ENCODE measurements at regions not wholly inside any gene's neighbourhood (a gene's known extent, or its start where the extent isn't known, plus 50 kb on each side); places are given as distances from the start of the nearest gene placed in this dataset.

- DNase-seq, result no peak
- no peaks in the 10 kb centered on the region for H3K9me3 ChIP-seq
- no peak overlapping the region for H3K27ac ChIP-seq
- no peak overlapping the region for H3K4me3 ChIP-seq
- intact Hi-C loops (cut with DNase I; ENCODE audit: low total_unique reads), result no loop called here
- no peak for TF ChIP-seq CTCF (IDR thresholded peaks at IDR 0.05)
- no peak for TF ChIP-seq POLR2A (IDR thresholded peaks at IDR 0.05)
- H3K36me3 ChIP-seq (ENCODE audit: low read depth, missing control alignments), result no peaks in the 10 kb centered on the region
- WGBS, 2 donors, result 72 to 91% methylated on average over 3 of the region's 3 CpGs
- no peaks in the 10 kb centered on the region for H3K4me1 ChIP-seq
- H3K27me3 ChIP-seq, result no peaks in the 10 kb centered on the region
Measured at GRCh38 chr13:106178816-106179215, 356.6 kb downstream of the EFNB2 start.

- Histone ChIP-seq H3K36me3 (ENCODE audit: low read depth, missing control alignments) (no peaks in the 10 kb centered on the region), H3K4me3 (no peak overlapping the region), H3K9me3 (no peaks in the 10 kb centered on the region), H3K27ac (no peak overlapping the region), H3K27me3 (no peaks in the 10 kb centered on the region), H3K4me1 (no peaks in the 10 kb centered on the region)
- intact Hi-C loops (cut with DNase I; ENCODE audit: low total_unique reads), result no loop called here
- 74 to 89% methylated on average over 5 of the region's 5 CpGs for WGBS, 2 donors
- no peak for DNase-seq
- TF ChIP-seq CTCF (IDR thresholded peaks at IDR 0.05) (no peak), POLR2A (IDR thresholded peaks at IDR 0.05) (no peak)
Measured at GRCh38 chr13:106177146-106177545, 358.3 kb downstream of the EFNB2 start.

- Histone ChIP-seq H3K9me3 (no peaks in the 10 kb centered on the region), H3K36me3 (ENCODE audit: low read depth, missing control alignments) (no peaks in the 10 kb centered on the region), H3K27ac (no peak overlapping the region), H3K4me1 (no peaks in the 10 kb centered on the region), H3K27me3 (no peaks in the 10 kb centered on the region), H3K4me3 (no peak overlapping the region)
- intact Hi-C loops (cut with DNase I; ENCODE audit: low total_unique reads), result no loop called here
- 76% methylated on average over 4 of the region's 4 CpGs for WGBS, 2 donors
- TF ChIP-seq CTCF (IDR thresholded peaks at IDR 0.05), result no peak
- TF ChIP-seq POLR2A (IDR thresholded peaks at IDR 0.05), result no peak
- no peak for DNase-seq
Measured at GRCh38 chr13:106176117-106176516, 359.3 kb downstream of the EFNB2 start.

- TF ChIP-seq POLR2A (IDR thresholded peaks at IDR 0.05) (no peak), CTCF (IDR thresholded peaks at IDR 0.05) (no peak)
- no peaks in the 10 kb centered on the region for H3K9me3 ChIP-seq
- intact Hi-C loops (cut with DNase I; ENCODE audit: low total_unique reads), result no loop called here
Measured at GRCh38 chr13:106173891-106174610, 361.4 kb downstream of the EFNB2 start.

GRCh38 chr13:106173346-106173745, 362.1 kb downstream of the EFNB2 start:
- TF ChIP-seq POLR2A (IDR thresholded peaks at IDR 0.05) (no peak), CTCF (IDR thresholded peaks at IDR 0.05) (no peak)
- Histone ChIP-seq H3K9me3 (no peaks in the 10 kb centered on the region), H3K4me1 (no peaks in the 10 kb centered on the region), H3K4me3 (no peak overlapping the region), H3K36me3 (ENCODE audit: low read depth, missing control alignments) (no peaks in the 10 kb centered on the region), H3K27me3 (no peaks in the 10 kb centered on the region), H3K27ac (no peak overlapping the region)
- intact Hi-C loops (cut with DNase I; ENCODE audit: low total_unique reads), result no loop called here
- WGBS, 2 donors, result 71 to 88% methylated on average over 2 of the region's 2 CpGs
- DNase-seq, result no peak

More at GRCh38 chr13:106173891-106174610, 361.4 kb downstream of the EFNB2 start:
- H3K27me3 ChIP-seq, result no peaks in the 10 kb centered on the region
- no peaks in the 10 kb centered on the region for H3K36me3 ChIP-seq (ENCODE audit: low read depth, missing control alignments)
- no peak for DNase-seq
- H3K27ac ChIP-seq, result no peak overlapping the region
- no peak overlapping the region for H3K4me3 ChIP-seq
- no peaks in the 10 kb centered on the region for H3K4me1 ChIP-seq
- 44 to 68% methylated on average over 7 of the region's 7 CpGs for WGBS, 2 donors
